ENCODE measurements at regions not wholly inside any gene's neighbourhood (a gene's known extent, or its start where the extent isn't known, plus 50 kb on each side); places are given as distances from the start of the nearest gene placed in this dataset.
"Not testable (repeated sequence)": the region's sequence is repeated elsewhere in the genome, so short reads cannot be mapped to it uniquely, and the experiment has no call there.

DNA sequence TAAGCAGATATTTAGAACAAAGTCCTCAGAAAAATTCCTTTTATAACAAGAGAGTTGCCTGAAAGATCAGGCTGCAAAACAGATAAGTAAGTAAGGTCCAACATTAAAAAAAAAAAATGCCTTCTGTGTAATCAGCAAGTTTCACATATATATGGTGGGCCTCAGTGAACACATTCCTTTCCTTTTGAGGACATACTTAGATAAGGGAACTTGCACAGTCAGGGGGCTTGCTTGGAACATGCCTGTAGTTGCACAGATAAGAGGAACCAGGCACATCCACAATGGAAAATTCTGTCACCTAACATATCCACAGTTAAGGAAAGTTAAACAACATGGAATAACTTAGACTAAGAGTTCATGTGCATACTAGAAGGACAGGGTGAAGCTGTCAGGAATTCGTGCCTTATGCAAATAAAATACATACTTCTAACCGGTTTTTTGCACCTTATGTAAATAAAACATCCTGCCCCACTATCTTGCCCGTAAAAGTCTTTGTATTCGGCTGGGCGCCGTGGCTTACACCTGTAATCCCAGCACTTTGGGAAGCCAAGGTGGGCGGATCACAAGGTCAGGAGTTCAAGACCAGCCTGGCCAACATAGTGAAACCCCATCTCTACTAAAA lies 257.3 kb downstream of the ZNF33B start:
- intact Hi-C loops (cut with DNase I), result no loop called here
- no peak for DNase-seq (ENCODE audit: low spot score)

DNA sequence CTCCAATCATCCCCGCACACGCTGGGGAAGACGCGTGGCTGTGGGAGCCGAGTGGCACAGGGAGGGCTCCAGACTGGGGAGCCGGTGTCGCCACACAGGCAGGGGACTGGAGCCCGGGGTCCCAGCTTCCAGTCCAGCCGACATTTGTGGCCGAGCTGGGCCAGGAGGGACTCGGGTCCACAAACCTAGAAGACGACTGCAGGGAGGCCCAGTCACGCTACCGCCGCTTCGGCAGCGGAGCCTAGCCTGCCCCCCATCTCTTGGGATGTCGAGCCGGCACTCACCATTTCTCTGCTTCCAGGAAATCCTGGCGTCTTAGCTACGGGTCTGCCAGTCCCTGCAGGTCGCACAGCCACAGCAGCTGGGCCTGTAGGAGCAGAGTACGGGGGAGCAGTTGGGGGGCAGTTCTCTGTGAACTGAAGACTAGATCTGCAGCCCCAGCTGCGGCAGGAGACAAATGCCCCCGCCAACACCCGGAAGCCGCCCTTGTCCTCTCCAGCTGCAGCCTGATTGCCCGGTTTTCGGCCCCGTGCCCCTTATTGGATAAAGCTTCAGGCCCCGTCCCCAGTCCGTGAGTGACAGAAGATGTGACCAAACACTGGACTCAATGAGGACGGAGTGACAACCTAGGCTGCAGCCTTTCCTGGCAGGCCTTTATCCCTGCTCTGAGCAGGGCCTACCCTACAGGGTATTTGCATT lies 270.7 kb downstream of the ZNF33B start:
- intact Hi-C loops (cut with DNase I), result no loop called here
- peak; percentile 92 for DNase-seq (ENCODE audit: low spot score)

DNA sequence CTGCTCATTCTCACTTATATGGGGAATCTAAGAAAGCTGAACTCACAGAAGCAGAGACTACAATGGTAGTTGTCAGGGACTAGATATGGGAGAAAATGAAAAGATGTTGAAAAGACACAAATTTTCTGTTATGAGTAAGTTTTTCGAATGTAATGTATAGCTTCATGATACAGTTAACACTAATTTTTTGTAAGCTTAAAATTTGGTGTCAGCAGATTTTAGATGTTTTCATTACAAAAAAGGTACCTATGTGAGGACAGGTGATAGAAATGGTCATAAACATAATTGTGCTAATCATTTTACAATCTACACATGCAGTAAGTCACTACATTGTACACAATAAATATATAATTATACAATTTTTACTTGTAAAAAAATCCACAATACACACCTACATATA lies 286.6 kb downstream of the ZNF33B start:
- no peak for DNase-seq (ENCODE audit: low spot score)
- intact Hi-C loops (cut with DNase I), result no loop called here

DNA sequence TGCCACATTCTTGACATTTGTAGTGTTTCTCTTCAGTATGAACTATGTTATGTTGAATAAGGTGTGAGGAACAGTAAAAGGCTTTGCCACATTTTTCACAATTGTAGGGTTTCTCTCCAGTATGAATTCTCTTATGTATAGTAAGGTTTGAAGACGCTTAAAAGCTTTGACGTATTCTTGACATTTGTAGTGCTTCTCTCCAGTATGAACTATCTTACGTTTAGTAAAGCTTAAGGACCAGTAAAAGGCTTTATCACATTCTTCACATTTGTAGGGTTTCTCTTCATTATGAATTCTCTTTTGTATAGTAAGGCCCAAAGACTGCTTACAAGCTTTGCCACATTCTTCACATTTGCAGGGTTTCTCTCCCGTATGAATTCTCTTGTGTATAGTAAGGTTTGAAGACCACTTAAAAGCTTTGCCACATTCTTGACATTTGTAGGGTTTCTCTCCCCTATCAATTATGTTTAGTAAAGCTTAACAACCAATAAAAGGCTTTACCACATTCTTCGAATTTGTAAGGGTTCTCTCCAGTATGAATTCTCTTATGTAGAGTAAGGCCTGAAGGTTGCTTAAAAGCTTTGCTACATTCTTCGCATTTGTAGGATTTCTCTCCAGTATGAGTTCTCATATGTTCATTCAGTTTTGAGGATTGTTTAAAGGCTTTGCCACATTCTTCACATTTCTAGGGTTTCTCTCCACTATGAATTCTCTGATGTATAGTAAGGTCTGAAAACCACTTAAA lies 301.6 kb downstream of the ZNF33B start:
- intact Hi-C loops (cut with DNase I), result not testable (repeated sequence)

DNA sequence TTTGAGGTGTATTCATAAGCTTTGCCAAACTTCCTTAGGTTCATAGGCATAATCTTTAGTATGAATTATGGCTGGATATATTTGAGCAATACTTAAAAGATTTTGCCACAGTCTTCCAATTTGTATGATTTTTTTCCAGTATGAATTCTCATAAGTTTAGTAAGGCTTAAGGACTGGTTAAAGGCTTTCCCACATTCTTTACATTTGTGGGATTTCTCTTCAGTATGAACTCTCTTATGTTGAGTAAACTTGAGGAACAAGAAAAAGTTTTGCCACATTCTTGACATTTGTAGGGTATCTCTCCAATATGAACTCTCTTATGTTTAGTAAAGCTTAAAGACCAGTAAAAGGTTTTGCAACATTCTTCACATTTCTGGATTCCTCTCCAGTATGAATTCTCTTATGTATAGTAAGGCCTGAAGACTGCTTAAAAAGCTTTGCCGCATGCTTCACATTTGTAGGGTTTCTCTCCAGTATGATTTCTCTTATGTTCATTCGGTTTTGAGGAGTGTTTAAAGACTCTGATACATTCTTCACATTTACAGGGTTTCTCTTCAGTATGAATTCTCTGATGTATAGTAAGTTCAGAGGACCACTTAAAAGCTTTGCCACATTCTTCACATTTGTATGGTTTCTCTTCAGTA lies 302.6 kb downstream of the ZNF33B start:
- DNase-seq (ENCODE audit: low spot score), result not testable (repeated sequence)

More for the DNA sequence above, 301.6 kb downstream of the ZNF33B start:
- not testable (repeated sequence) for DNase-seq (ENCODE audit: low spot score)

DNA sequence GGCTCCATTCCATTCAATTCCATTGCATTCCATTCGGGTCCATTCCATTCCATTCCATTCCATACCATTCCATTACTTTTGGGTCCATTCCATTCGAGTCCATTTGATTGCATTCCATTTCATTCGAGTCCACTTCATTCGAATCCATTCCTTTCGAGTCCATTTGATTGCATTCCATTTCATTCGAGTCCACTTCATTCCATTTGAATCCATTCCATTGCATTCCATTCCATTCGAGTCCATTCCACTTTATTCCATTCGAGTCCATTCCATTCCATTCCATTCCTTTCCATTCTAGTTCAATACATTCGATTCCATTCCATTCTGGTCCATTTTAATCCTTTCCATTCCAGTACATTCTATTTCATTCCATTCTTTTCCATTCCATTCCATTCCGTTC lies 334.0 kb downstream of the ZNF33B start:
- no peak for DNase-seq (ENCODE audit: low spot score)
- intact Hi-C loops (cut with DNase I), result no loop called here

More for the DNA sequence above, 302.6 kb downstream of the ZNF33B start:
- intact Hi-C loops (cut with DNase I), result not testable (repeated sequence)

DNA sequence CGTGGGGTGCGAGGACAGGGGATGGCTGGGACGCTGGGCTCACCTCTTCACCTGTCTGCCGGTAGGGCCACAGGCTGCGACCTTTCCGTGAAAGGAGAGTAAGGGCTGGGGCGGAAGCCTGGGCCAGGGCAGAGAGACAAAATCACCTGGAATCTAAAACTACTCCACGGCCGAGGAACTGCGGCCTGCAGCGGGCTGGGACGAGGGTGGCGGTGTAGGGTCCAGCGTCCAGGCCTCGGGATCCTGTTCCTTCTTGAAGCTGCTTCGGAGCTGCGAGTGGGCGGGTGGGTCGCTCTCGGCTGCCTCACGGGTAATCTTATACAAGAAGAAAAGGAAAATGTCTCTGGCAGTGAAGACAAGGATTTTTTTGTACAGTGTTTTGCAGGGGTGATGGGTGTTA lies 356.5 kb downstream of the ZNF33B start:
- DNase-seq (ENCODE audit: low spot score); intact Hi-C loops (cut with DNase I): not testable (repeated sequence)

DNA sequence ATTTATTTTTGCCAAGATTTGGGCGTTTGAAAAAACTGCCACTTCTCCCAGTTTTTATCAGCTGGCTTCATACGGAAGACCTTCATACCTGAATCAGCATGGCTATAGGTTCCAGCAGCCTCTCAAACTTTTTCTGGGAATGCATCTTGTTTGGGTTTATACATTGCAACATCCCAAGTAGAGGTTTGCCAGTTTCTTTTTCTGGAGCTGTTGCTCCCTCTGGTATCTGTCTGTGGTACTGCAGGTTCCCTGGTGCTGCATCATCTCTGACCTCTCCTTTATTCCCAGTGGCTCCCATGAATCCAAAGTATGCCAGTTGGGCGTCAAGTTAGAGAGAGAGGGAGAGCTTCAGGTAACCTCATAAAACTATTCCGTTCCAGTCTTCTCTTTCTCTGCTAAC lies 368.6 kb downstream of the ZNF33B start:
- DNase-seq (ENCODE audit: low spot score); intact Hi-C loops (cut with DNase I): not testable (repeated sequence)

DNA sequence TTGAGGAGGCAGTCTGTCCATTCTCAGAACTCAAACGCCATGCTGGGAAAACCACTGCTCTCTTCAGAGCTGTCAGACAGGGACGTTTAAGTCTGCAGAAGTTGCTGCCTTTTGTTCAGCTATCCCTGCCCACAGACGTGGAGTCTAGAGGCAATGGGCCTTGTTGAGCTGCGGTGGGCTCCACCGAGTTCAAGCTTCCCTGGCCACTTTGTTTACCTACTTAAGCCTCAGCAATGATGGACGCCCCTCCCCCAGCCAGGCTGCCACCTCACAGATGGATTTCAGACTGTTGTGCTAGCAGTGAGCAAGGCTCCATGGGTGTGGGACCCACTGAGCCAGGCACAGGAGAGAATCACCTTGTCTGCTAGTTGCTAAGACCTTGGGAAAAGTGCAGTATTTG lies 375.1 kb downstream of the ZNF33B start:
- DNase-seq (ENCODE audit: low spot score); intact Hi-C loops (cut with DNase I): not testable (repeated sequence)

DNA sequence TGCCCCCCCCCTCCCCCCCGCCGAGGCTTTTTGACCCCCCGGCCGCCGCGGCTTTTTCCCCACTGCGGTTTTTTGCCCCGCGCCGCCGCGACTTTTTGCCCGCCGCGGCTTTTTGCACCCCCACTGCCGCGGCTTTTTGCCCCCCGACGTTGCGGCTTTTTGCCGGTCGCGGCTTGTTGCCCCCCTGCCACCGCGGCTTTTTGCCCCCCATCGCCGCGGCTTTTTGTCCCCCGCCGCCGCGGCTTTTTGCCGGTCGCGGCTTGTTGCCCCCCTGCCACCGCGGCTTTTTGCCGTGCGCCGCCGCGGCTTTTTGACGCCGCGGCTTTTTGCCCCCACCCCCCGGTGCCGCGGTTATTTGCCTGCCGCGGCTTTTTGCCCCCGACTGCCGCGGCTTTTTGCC lies 395.4 kb downstream of the ZNF33B start:
- intact Hi-C loops (cut with DNase I); DNase-seq (ENCODE audit: low spot score): not testable (repeated sequence)

DNA sequence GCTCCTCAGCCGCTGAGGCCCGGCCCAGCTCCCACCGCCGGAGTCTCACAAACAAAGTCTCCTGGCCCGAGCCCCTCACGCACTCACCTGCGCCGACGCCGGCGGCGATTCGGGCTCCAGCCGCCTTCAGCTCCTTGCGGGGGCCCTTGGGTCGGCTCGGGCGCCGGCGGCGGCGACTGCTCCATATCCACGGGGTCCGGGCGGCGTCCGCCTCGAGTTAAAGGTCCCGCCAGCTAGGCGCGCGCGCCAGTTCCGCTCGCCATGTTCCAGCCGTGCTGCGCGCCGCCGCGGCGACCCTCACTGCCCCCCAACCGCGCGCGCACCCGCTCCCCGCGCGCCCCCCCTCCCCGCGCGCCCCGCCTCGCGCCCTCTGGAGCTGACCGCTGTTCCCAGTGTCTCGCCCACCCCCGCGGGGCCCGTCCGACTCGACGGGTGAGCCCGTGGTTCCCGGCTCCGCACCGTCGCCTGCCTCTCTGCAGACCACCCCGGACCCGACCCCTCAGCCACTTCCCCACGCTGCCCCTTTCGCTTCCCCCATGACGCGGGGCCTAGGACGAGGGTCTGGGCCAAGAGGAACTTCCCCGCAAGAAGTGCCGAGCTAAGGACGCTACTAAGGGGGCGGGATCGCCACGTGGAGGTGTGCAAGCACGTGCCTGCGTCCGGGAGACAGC lies 396.1 kb downstream of the ZNF33B start:
- intact Hi-C loops (cut with DNase I), result no loop called here

DNA sequence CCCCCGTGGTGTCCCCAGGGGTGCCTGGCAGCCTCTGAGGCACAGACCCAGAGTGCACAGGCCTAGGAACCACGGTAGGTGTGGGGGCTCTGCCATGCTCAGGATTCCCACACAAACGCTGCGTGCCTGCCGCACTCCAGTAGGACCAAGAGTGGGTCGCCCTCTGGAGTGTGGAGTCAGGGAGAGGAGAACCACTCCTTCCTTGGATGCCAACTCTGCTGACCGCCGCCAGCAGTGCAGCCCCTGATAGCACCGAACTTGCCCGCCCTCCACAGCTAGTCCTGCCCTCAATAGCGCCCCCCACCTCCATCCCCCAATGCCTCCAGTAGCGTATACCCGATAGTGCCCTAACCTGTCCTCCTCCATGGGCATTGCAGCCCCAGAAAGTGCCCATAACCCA lies 402.0 kb downstream of the ZNF33B start:
- intact Hi-C loops (cut with DNase I); DNase-seq (ENCODE audit: low spot score): not testable (repeated sequence)

More for the DNA sequence above, 396.1 kb downstream of the ZNF33B start:
- no peak for DNase-seq (ENCODE audit: low spot score)

DNA sequence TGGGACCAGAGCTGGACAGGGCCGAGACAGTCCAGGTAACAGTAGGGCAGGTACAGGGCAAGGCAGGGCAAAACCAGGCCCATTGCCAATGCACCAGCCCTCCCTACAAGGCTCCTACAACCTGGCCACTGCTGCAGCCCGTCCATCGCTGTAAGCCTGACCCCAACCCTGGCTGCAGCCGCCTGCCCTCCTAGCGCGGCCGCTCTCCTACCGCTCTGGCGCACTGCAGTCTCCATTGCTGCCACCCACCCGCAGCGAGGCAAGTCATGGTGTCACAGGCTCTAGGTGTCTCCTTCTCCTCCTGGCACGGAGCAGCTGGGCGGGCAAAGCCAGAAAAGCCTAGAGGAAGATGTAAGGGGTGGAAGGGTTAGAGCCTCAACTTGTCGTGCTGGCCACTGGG lies 402.6 kb downstream of the ZNF33B start:
- intact Hi-C loops (cut with DNase I); DNase-seq (ENCODE audit: low spot score): not testable (repeated sequence)

DNA sequence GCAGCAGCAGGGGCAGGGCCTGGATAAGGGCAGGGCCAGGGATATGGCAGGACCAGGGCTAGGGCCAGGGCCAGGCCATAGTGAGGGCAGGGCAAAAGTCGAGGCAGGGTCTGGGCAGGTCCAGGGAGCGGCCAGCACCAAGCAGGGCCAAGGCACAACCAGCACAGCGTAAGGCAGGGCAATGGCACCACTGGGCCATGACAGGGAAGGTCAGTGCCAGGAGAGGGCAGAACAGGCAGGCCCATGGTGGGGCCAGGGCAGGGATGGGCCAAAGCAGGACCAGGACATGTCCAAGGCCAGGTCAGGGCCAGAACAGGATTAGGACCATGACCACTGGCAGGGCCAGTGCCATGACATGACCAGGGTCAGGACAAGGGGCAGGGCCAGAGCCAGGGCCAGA lies 403.1 kb downstream of the ZNF33B start:
- DNase-seq (ENCODE audit: low spot score); intact Hi-C loops (cut with DNase I): not testable (repeated sequence)

DNA sequence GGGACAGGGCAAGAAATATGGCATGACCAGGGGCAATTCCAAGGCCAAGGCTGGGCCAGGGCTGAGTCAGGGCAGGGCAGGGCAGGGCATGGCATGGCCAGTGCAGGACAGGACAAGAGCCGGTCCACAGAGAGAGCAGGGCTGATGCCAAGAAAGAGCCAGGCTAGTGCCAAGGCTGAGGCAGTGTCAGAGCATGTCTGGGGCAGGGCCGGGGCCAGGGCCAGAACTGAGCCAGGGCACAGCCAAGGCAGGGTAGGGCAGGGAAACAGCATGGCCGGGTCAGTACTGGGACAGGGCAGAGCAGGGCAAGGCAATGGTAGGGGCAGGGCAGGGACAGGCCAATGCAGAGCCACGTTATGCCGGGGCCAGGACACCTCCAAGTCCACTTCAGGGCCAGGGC lies 403.9 kb downstream of the ZNF33B start:
- DNase-seq (ENCODE audit: low spot score); intact Hi-C loops (cut with DNase I): not testable (repeated sequence)

DNA sequence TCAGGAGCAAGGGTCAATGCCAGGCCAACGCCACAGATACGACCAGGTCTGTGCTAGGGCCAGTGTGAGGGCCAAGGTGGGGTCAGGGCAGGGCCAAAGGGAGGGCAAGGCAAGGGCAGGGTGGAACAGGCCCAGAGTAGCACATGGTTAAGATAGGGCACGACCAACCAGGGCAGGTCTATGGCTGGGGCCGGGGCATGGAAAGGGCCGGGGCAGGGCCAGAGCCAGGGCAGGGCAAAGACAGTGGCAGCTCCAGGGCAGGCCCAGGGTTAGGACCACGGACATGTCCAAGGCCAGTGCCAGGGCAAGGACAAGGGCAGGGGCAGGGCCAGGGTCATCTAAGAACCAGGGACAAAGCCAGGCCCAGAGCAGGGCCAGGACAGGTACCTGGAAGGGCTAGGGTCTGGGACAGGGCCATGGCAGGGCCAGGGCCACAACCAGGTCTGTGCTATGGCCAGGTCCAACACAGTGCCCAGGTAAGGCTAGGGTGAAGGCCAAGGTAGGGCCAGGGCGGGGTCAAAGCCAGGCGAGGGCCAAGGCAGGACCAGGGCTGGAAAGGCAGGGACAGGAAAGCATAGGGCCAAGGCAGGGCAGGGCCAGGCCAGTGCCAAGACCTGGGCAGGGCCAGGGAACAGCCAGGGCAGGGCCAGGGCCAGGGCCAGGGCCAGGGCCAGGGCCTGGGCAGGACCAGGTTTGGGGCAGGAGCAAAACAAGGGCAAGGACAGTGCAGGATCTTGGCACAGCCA lies 404.7 kb downstream of the ZNF33B start:
- intact Hi-C loops (cut with DNase I); DNase-seq (ENCODE audit: low spot score): not testable (repeated sequence)

DNA sequence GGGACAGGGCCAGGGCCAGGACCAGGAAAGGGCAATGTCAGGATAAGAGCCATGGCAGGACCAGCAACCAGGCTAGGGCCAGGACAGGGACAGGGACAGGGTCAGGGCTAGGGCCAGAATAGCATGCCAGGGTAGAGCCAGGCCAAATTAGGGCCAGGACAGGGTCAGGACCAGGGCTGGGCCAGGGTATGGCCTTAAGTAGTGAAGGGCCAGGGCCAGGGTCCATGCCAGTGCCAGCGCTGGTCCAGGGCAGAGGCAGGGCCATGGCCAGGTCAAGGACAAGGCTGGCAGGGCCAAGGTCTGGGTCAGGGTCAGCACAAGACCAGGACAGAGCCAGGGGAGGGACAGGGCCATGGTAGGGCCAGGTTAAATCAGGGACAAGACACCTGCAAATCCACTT lies 405.4 kb downstream of the ZNF33B start:
- intact Hi-C loops (cut with DNase I), result not testable (repeated sequence)

DNA sequence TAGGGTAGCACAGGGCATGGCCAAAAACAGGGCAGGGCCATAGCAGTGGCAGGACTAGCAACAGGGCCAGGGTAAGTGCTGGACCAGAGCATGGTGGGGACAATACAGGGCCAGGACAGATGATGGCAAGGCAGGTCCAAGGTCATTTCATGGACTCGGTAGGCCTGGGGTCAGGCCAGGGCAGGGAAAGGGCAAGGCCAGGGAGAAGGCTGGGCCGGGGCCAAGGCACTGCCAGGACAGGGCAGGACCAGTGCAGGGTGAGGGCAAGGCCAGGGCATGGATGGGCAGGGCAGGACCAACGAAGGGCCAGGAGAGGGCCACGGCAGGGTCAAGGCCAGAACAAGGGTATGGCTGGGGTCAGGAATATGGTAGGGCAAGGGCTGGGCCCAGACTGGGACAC lies 407.6 kb downstream of the ZNF33B start:
- intact Hi-C loops (cut with DNase I); DNase-seq (ENCODE audit: low spot score): not testable (repeated sequence)

More for the DNA sequence above, 405.4 kb downstream of the ZNF33B start:
- not testable (repeated sequence) for DNase-seq (ENCODE audit: low spot score)

DNA sequence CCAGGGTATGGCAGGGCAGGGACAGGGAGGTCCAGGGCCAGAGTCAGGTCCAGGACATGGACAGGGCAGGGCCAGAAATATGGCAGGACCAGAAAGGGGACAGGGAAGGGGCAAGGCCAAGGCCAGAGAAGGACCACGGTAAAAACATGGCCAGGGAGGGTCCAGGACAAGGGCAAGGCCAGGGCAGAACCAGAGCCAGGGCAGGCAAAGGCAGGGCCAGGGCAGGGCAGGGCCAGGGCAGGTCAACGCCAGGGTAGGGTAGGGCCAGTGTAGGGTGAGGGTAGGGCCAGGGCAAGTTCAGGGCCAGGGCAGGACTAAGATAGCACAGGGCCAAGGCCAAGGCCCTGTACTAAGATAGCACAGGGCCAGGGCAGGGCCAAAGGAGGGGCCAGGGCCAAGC lies 408.3 kb downstream of the ZNF33B start:
- intact Hi-C loops (cut with DNase I); DNase-seq (ENCODE audit: low spot score): not testable (repeated sequence)
